HCT116 (cell line): ENCODE measurements at regions not wholly inside any gene's neighbourhood (a gene's known extent, or its start where the extent isn't known, plus 50 kb on each side); places are given as distances from the start of the nearest gene placed in this dataset.

Experiments
- ATAC-seq: fragments of 200-7000 bp; cut with Tn5 transposase; 2 replicates; pipeline ENCODE4 v1.9.1; 2020; ENCODE audit warnings: mild to moderate bottlenecking, moderate library complexity
- BruUV-seq: library from RNA; stranded (reverse); fragments of 400-500 nt; replicated peaks from 2 replicates; lab custom pipeline; 2021; lab: Mats Ljungman, UMichigan
- CTCF ChIA-PET: fragments of 300-600 bp; sonication (Branson Sonifier 250); formaldehyde crosslinking; loops from one replicate; lab custom pipeline; 2021; ENCODE audit warnings: antibody characterized with exemption; lab: Charles Lee
- POLR2A ChIA-PET: fragments of 300-600, 350-600 bp; sonication (Branson Sonifier 250); formaldehyde crosslinking; loops from one replicate; lab custom pipeline; 2021; ENCODE audit warnings: antibody characterized with exemption; lab: Charles Lee
- RAD21 ChIA-PET, 2 experiments: fragments of 300-600 bp; sonication (Branson Sonifier 250); formaldehyde crosslinking; loops; one replicate each; lab custom pipeline; 2023; ENCODE audit warnings: low total read pairs in 2 of 2; ENCODE audit not compliant: uncharacterized antibody in 2 of 2, unreplicated experiment in 2 of 2, low non-redundant PET in 1 of 2; lab: Charles Lee
- DNase-seq: peaks from one replicate; pipeline ENCODE4 v3.0.0-alpha.2; 2010; ENCODE audit warnings: low read depth, low spot score
- H2AFZ ChIP-seq: fragments of 200-600 bp; shearing (Covaris generic), sonication (generic); 2 replicates; pipeline ENCODE4 v1.6.1; 2017; ENCODE audit warnings: low read depth, mixed run types, mixed read lengths, antibody characterized with exemption, low read length; ENCODE audit not compliant: poor library complexity, severe bottlenecking
- H3K27ac ChIP-seq: 2 replicates; pipeline ENCODE4 v1.5.1; 2012; ENCODE audit warnings: low read depth, low read length
- H3K27me3 ChIP-seq: fragments of 200-600 bp; sonication (generic); 2 replicates; pipeline ENCODE4 v1.6.1; 2016; ENCODE audit warnings: mixed run types, low read length, mixed read lengths; ENCODE audit not compliant: insufficient read depth
- H3K36me3 ChIP-seq, 2 experiments: fragments of 200-500 bp in 1 of 2; fragments of 200-600 bp in 1 of 2; sonication (Bioruptor generic) in 1 of 2; sonication (generic) in 1 of 2; 2 replicates each; pipeline versions ENCODE4 v1.5.1 to v1.6.1; 2014 to 2016; ENCODE audit warnings: low read length in 2 of 2, inconsistent platforms in 1 of 2, mixed read lengths in 1 of 2, mixed run types in 1 of 2; ENCODE audit not compliant: insufficient read depth in 2 of 2, control insufficient read depth in 1 of 2
- H3K4me1 ChIP-seq, 2 experiments: fragments of 200-600 bp in 1 of 2; sonication (generic) in 1 of 2; 2 replicates each; pipeline versions ENCODE4 v1.5.1 to v1.6.1; 2012 to 2017; ENCODE audit warnings: low read length in 2 of 2, inconsistent platforms in 1 of 2, mild to moderate bottlenecking in 1 of 2, mixed read lengths in 1 of 2, mixed run types in 1 of 2, moderate library complexity in 1 of 2; ENCODE audit not compliant: insufficient read depth in 2 of 2, control insufficient read depth in 1 of 2
- H3K4me2 ChIP-seq: fragments of 200-600 bp; sonication (generic); 2 replicates; pipeline ENCODE4 v1.6.1; 2017; ENCODE audit warnings: mixed run types, low read length, mixed read lengths
- H3K4me3 ChIP-seq, 2 experiments: fragments of 200-600 bp in 1 of 2; sonication (generic) in 1 of 2; replicated peaks in 1 of 2; 2 replicates each; pipeline ENCODE4 v1.5.1; 2011 to 2016; ENCODE audit warnings: low read length in 2 of 2, control low read depth in 1 of 2, low read depth in 1 of 2, mild to moderate bottlenecking in 1 of 2, mixed read lengths in 1 of 2, mixed run types in 1 of 2
- H3K79me2 ChIP-seq: fragments of 200-600 bp; sonication (generic); 2 replicates; pipeline ENCODE4 v1.6.1; 2017; ENCODE audit warnings: mild to moderate bottlenecking, mixed run types, low read length, moderate library complexity, mixed read lengths; ENCODE audit not compliant: insufficient read depth
- H3K9ac ChIP-seq: fragments of 200-600 bp; sonication (generic); 2 replicates; pipeline ENCODE4 v1.6.1; 2016; ENCODE audit warnings: low read length, mixed read lengths
- H3K9me2 ChIP-seq: fragments of 200-600 bp; sonication (generic), shearing (Covaris generic); 2 replicates; pipeline ENCODE4 v1.6.1; 2017; ENCODE audit warnings: mixed run types, mild to moderate bottlenecking, moderate library complexity; ENCODE audit not compliant: insufficient read depth
- H3K9me3 ChIP-seq, 2 experiments: fragments of 200-500 bp in 1 of 2; fragments of 200-600 bp in 1 of 2; sonication (Bioruptor generic) in 1 of 2; sonication (generic) in 1 of 2; 2 replicates each; pipeline ENCODE4 v1.6.1; 2014 to 2017; ENCODE audit warnings: low read length in 2 of 2, mixed read lengths in 2 of 2, inconsistent platforms in 1 of 2, low read depth in 1 of 2, mild to moderate bottlenecking in 1 of 2, mixed run types in 1 of 2, moderate library complexity in 1 of 2; ENCODE audit not compliant: control insufficient read depth in 1 of 2, insufficient read depth in 1 of 2
- H4K20me1 ChIP-seq: fragments of 200-600 bp; sonication (generic), shearing (Covaris generic); 2 replicates; pipeline ENCODE4 v1.6.1; 2017; ENCODE audit warnings: mixed run types, mild to moderate bottlenecking, moderate library complexity; ENCODE audit not compliant: insufficient read depth
- ATF3 ChIP-seq: IDR thresholded peaks from 2 replicates; pipeline ENCODE4 v1.6.1; 2012
- CBX3 ChIP-seq: IDR thresholded peaks from 2 replicates; pipeline ENCODE4 v1.6.1; 2012; ENCODE audit warnings: low read depth
- ELF1 ChIP-seq: IDR thresholded peaks from 2 replicates; pipeline ENCODE4 v1.6.1; 2012; ENCODE audit warnings: low read depth, borderline replicate concordance
- FOSL1 ChIP-seq: IDR thresholded peaks from 2 replicates; pipeline ENCODE4 v1.6.1; 2012; ENCODE audit warnings: low read depth
- MAX ChIP-seq: IDR thresholded peaks from 2 replicates; pipeline ENCODE4 v1.6.1; 2012
- POLR2A ChIP-seq: IDR thresholded peaks from 2 replicates; pipeline ENCODE4 v1.7.0; 2011; ENCODE audit warnings: borderline replicate concordance; ENCODE audit not compliant: insufficient read depth, insufficient read length; ENCODE audit errors: extremely low read depth
- POLR2AphosphoS5 ChIP-seq: IDR thresholded peaks from 2 replicates; pipeline ENCODE4 v1.6.1; 2011; ENCODE audit warnings: mild to moderate bottlenecking, low read depth, low read length, moderate library complexity
- SRF ChIP-seq: IDR thresholded peaks from 2 replicates; pipeline ENCODE4 v1.6.1; 2012; ENCODE audit warnings: low read depth
- TCF7L2 ChIP-seq: IDR thresholded peaks from 2 replicates; pipeline ENCODE4 v1.7.0; 2011; ENCODE audit warnings: borderline replicate concordance, inconsistent platforms; ENCODE audit not compliant: insufficient read depth, insufficient read length; ENCODE audit errors: extremely low read depth
- intact Hi-C: fragments of 100-400 bp; cut with micrococcal nuclease; formaldehyde crosslinking; loops from 2 replicates; pipeline ENCODE4 v1.10.0; 2022
- TF ChIP-seq, protein P1 (sequence below), 3 experiments: fragments of 200-600 bp in 1 of 3; sonication (generic) in 1 of 3; IDR thresholded peaks in 2 of 3; conservative IDR thresholded peaks in 1 of 3; 2 replicates each; pipeline ENCODE4 v1.5.1; 2012 to 2017; ENCODE audit warnings: low read depth in 2 of 3, low read length in 2 of 3, antibody characterized with exemption in 1 of 3, borderline replicate concordance in 1 of 3, control low read depth in 1 of 3, mild to moderate bottlenecking in 1 of 3, mixed read lengths in 1 of 3, mixed run types in 1 of 3, moderate library complexity in 1 of 3; ENCODE audit not compliant: insufficient read depth in 1 of 3
- TF ChIP-seq, protein P2 (sequence below): IDR thresholded peaks from 2 replicates; pipeline ENCODE4 v1.6.1; 2011; ENCODE audit warnings: mild to moderate bottlenecking, low read length, moderate library complexity; ENCODE audit not compliant: insufficient replicate concordance; ENCODE audit errors: extremely low read depth
- TF ChIP-seq, protein P3 (sequence below): IDR thresholded peaks from 2 replicates; pipeline ENCODE4 v1.6.1; 2012; ENCODE audit warnings: low read depth

- no peaks in the 10 kb centered on the region for H3K9me3 ChIP-seq
- POLR2A ChIA-PET, result no interaction called here
- CTCF ChIA-PET, result interaction anchor here (1.0 kb wide), 1 partner anchor 8 kb away, joined by 3 read pairs; no protein-coding TSS in a partner anchor
- H3K9ac ChIP-seq, result no peak overlapping the region
- H3K27me3 ChIP-seq, result peaks cover 39% of the 10 kb centered on the region; the same call in 1 of the 2 replicates
- H3K9me2 ChIP-seq, result no peaks in the 10 kb centered on the region
- H3K4me1 ChIP-seq, result no peaks in the 10 kb centered on the region
- no peak overlapping the region for H3K27ac ChIP-seq
- no TSS peak for BruUV-seq
- intact Hi-C loops, result no loop called here
- H3K36me3 ChIP-seq, result no peaks in the 10 kb centered on the region
- RAD21 ChIA-PET, result no interaction called here
- no peak for TF ChIP-seq TCF7L2
- TF ChIP-seq, protein P1, sequence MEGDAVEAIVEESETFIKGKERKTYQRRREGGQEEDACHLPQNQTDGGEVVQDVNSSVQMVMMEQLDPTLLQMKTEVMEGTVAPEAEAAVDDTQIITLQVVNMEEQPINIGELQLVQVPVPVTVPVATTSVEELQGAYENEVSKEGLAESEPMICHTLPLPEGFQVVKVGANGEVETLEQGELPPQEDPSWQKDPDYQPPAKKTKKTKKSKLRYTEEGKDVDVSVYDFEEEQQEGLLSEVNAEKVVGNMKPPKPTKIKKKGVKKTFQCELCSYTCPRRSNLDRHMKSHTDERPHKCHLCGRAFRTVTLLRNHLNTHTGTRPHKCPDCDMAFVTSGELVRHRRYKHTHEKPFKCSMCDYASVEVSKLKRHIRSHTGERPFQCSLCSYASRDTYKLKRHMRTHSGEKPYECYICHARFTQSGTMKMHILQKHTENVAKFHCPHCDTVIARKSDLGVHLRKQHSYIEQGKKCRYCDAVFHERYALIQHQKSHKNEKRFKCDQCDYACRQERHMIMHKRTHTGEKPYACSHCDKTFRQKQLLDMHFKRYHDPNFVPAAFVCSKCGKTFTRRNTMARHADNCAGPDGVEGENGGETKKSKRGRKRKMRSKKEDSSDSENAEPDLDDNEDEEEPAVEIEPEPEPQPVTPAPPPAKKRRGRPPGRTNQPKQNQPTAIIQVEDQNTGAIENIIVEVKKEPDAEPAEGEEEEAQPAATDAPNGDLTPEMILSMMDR (IDR thresholded peaks at IDR 0.05 in 2 of 3, conservative IDR thresholded peaks at IDR 0.05 in 1 of 3; ENCODE audit: borderline replicate concordance in 1 of 3, insufficient read depth in 1 of 3, low read depth in 2 of 3, low read length in 2 of 3), result no peak
- no peak for TF ChIP-seq ELF1
- TF ChIP-seq, protein P2, sequence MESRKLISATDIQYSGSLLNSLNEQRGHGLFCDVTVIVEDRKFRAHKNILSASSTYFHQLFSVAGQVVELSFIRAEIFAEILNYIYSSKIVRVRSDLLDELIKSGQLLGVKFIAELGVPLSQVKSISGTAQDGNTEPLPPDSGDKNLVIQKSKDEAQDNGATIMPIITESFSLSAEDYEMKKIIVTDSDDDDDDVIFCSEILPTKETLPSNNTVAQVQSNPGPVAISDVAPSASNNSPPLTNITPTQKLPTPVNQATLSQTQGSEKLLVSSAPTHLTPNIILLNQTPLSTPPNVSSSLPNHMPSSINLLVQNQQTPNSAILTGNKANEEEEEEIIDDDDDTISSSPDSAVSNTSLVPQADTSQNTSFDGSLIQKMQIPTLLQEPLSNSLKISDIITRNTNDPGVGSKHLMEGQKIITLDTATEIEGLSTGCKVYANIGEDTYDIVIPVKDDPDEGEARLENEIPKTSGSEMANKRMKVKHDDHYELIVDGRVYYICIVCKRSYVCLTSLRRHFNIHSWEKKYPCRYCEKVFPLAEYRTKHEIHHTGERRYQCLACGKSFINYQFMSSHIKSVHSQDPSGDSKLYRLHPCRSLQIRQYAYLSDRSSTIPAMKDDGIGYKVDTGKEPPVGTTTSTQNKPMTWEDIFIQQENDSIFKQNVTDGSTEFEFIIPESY, result no peak
- TF ChIP-seq POLR2A, result no peak
- TF ChIP-seq FOSL1, result no peak
- no peak for TF ChIP-seq MAX
- no peak for TF ChIP-seq ATF3
- TF ChIP-seq CBX3, result no peak
- TF ChIP-seq SRF, result no peak
- TF ChIP-seq POLR2AphosphoS5, result no peak
- TF ChIP-seq, protein P3, sequence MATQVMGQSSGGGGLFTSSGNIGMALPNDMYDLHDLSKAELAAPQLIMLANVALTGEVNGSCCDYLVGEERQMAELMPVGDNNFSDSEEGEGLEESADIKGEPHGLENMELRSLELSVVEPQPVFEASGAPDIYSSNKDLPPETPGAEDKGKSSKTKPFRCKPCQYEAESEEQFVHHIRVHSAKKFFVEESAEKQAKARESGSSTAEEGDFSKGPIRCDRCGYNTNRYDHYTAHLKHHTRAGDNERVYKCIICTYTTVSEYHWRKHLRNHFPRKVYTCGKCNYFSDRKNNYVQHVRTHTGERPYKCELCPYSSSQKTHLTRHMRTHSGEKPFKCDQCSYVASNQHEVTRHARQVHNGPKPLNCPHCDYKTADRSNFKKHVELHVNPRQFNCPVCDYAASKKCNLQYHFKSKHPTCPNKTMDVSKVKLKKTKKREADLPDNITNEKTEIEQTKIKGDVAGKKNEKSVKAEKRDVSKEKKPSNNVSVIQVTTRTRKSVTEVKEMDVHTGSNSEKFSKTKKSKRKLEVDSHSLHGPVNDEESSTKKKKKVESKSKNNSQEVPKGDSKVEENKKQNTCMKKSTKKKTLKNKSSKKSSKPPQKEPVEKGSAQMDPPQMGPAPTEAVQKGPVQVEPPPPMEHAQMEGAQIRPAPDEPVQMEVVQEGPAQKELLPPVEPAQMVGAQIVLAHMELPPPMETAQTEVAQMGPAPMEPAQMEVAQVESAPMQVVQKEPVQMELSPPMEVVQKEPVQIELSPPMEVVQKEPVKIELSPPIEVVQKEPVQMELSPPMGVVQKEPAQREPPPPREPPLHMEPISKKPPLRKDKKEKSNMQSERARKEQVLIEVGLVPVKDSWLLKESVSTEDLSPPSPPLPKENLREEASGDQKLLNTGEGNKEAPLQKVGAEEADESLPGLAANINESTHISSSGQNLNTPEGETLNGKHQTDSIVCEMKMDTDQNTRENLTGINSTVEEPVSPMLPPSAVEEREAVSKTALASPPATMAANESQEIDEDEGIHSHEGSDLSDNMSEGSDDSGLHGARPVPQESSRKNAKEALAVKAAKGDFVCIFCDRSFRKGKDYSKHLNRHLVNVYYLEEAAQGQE, result no peak
- TF ChIP-seq, all 23 proteins: peak for 0
- ATAC-seq (no peak), DNase-seq (no peak)
- no peaks in the 10 kb centered on the region for H4K20me1 ChIP-seq
- no peaks in the 10 kb centered on the region for H3K79me2 ChIP-seq
- H3K4me2 ChIP-seq, result no peak overlapping the region
- H3K4me3 ChIP-seq, result no peak overlapping the region
- H2AFZ ChIP-seq, result no peak overlapping the region
Measured at GRCh38 chr16:77652399-77652798, 69.9 kb upstream of the NUDT7 start.
